ACHN (cell line): ENCODE measurements at regions not wholly inside any gene's neighbourhood (a gene's known extent, or its start where the extent isn't known, plus 50 kb on each side); places are given as distances from the start of the nearest gene placed in this dataset.
"Not testable (repeated sequence)": the region's sequence is repeated elsewhere in the genome, so short reads cannot be mapped to it uniquely, and the experiment has no call there.

ENCODE experiments used
- DNase-seq: peaks from one replicate; pipeline ENCODE4 v3.0.0-alpha.2; 2015
- in situ Hi-C: cut with HindIII; loops from 2 replicates; pipeline ENCODE4 v1.10.0; 2017; ENCODE audit warnings: low sequenced_read_pairs, low pct_ligation_motif_present, low pct_unique_long_range_greater_than_20kb

- DNase-seq = peak; percentile 94
These were observed 1092.5 kb upstream of the EPHA6 start for GRCh38 chr3:95721938-95722337.

GRCh38 chr3:95725770-95726169 lies 1088.6 kb upstream of the EPHA6 start:
- in situ Hi-C loops = no loop called here

More at GRCh38 chr3:95721938-95722337, 1092.5 kb upstream of the EPHA6 start:
- in situ Hi-C loops = no loop called here

GRCh38 chr3:95731753-95732152 lies 1082.6 kb upstream of the EPHA6 start:
- in situ Hi-C loops = no loop called here
- no peak for DNase-seq

More at GRCh38 chr3:95725770-95726169, 1088.6 kb upstream of the EPHA6 start:
- no peak for DNase-seq

GRCh38 chr3:95733336-95733735 lies 1081.1 kb upstream of the EPHA6 start:
- no peak for DNase-seq
- in situ Hi-C loops = no loop called here

GRCh38 chr3:95738045-95738444 lies 1076.3 kb upstream of the EPHA6 start:
- DNase-seq = no peak
- in situ Hi-C loops = no loop called here

- in situ Hi-C loops, DNase-seq: not testable (repeated sequence)
These were observed 1069.5 kb upstream of the EPHA6 start for GRCh38 chr3:95744896-95745295.

GRCh38 chr3:95750097-95750496 lies 1064.3 kb upstream of the EPHA6 start:
- DNase-seq = no peak
- in situ Hi-C loops = no loop called here

GRCh38 chr3:95751509-95751908 lies 1062.9 kb upstream of the EPHA6 start:
- no peak for DNase-seq

GRCh38 chr3:95752199-95752598 lies 1062.2 kb upstream of the EPHA6 start:
- no peak for DNase-seq
- in situ Hi-C loops = no loop called here

More at GRCh38 chr3:95751509-95751908, 1062.9 kb upstream of the EPHA6 start:
- in situ Hi-C loops = no loop called here

GRCh38 chr3:95758707-95759106 lies 1055.7 kb upstream of the EPHA6 start:
- in situ Hi-C loops = no loop called here
- DNase-seq = no peak

GRCh38 chr3:95759614-95760301 lies 1054.6 kb upstream of the EPHA6 start:
- in situ Hi-C loops = no loop called here
- no peak for DNase-seq

- in situ Hi-C loops = no loop called here
These were observed 1038.8 kb upstream of the EPHA6 start for GRCh38 chr3:95775486-95776094.

GRCh38 chr3:95781598-95781997 lies 1032.8 kb upstream of the EPHA6 start:
- in situ Hi-C loops = no loop called here
- DNase-seq = no peak

More at GRCh38 chr3:95775486-95776094, 1038.8 kb upstream of the EPHA6 start:
- DNase-seq = no peak

GRCh38 chr3:95789111-95789510 lies 1025.3 kb upstream of the EPHA6 start:
- no peak for DNase-seq
- in situ Hi-C loops = no loop called here

GRCh38 chr3:95797081-95797480 lies 1017.3 kb upstream of the EPHA6 start:
- no peak for DNase-seq
- in situ Hi-C loops = no loop called here

- in situ Hi-C loops = no loop called here
- DNase-seq = no peak
These were observed 1015.8 kb upstream of the EPHA6 start for GRCh38 chr3:95798628-95799027.

- in situ Hi-C loops = no loop called here
- DNase-seq = no peak
These were observed 1003.9 kb upstream of the EPHA6 start for GRCh38 chr3:95810462-95810861.

GRCh38 chr3:95813244-95813643 lies 1001.1 kb upstream of the EPHA6 start:
- in situ Hi-C loops = no loop called here
- no peak for DNase-seq

- in situ Hi-C loops = no loop called here
- no peak for DNase-seq
These were observed 998.6 kb upstream of the EPHA6 start for GRCh38 chr3:95815828-95816227.

GRCh38 chr3:95826419-95826818 lies 988.0 kb upstream of the EPHA6 start:
- DNase-seq = no peak
- in situ Hi-C loops = no loop called here
